Muscle layer of duodenum (tissue), 2 donors: ENCODE measurements at regions not wholly inside any gene's neighbourhood (a gene's known extent, or its start where the extent isn't known, plus 50 kb on each side); places are given as distances from the start of the nearest gene placed in this dataset.
"Not testable (repeated sequence)": the region's sequence is repeated elsewhere in the genome, so short reads cannot be mapped to it uniquely, and the experiment has no call there.

Experiments used
- H3K27ac ChIP-seq: one replicate; pipeline ENCODE4 v1.7.0; 2013; ENCODE audit warnings: mild to moderate bottlenecking, low read length
- H3K27me3 ChIP-seq: one replicate; pipeline ENCODE4 v1.7.0; 2013; ENCODE audit warnings: low read depth, mild to moderate bottlenecking, control low read depth, low read length
- H3K36me3 ChIP-seq, 2 donors: one replicate each; pipeline ENCODE4 v1.7.0; 2013; ENCODE audit warnings: low read length in 2 of 2, control low read depth in 1 of 2, mild to moderate bottlenecking in 1 of 2; ENCODE audit not compliant: insufficient read depth in 2 of 2, control insufficient read depth in 1 of 2
- H3K4me1 ChIP-seq, 2 donors: one replicate each; pipeline ENCODE4 v1.7.0; 2013; ENCODE audit warnings: low read length in 2 of 2, mild to moderate bottlenecking in 2 of 2, control low read depth in 1 of 2, moderate library complexity in 1 of 2; ENCODE audit not compliant: insufficient read depth in 2 of 2, control insufficient read depth in 1 of 2
- H3K4me3 ChIP-seq, 2 donors: one replicate each; pipeline ENCODE4 v1.7.0; 2013; ENCODE audit warnings: low read length in 2 of 2, low read depth in 1 of 2, mild to moderate bottlenecking in 1 of 2
- H3K9me3 ChIP-seq, 2 donors: one replicate each; pipeline ENCODE4 v1.7.0; 2013; ENCODE audit warnings: low read length in 2 of 2, control low read depth in 1 of 2, mild to moderate bottlenecking in 1 of 2; ENCODE audit not compliant: control insufficient read depth in 1 of 2
- donor health status: healthy.

- H3K9me3 ChIP-seq, H3K4me3 ChIP-seq, H3K27me3 ChIP-seq, H3K4me1 ChIP-seq, H3K27ac ChIP-seq, H3K36me3 ChIP-seq: not testable (repeated sequence)
Measured at GRCh38 chr15:20291616-20292015, 250.0 kb downstream of the GOLGA6L6 start.

GRCh38 chr15:20290606-20291005 is 251.0 kb downstream of the GOLGA6L6 start:
- not testable (repeated sequence) for H3K9me3 ChIP-seq, H3K27me3 ChIP-seq, H3K27ac ChIP-seq, H3K4me3 ChIP-seq, H3K4me1 ChIP-seq, H3K36me3 ChIP-seq

DNA sequence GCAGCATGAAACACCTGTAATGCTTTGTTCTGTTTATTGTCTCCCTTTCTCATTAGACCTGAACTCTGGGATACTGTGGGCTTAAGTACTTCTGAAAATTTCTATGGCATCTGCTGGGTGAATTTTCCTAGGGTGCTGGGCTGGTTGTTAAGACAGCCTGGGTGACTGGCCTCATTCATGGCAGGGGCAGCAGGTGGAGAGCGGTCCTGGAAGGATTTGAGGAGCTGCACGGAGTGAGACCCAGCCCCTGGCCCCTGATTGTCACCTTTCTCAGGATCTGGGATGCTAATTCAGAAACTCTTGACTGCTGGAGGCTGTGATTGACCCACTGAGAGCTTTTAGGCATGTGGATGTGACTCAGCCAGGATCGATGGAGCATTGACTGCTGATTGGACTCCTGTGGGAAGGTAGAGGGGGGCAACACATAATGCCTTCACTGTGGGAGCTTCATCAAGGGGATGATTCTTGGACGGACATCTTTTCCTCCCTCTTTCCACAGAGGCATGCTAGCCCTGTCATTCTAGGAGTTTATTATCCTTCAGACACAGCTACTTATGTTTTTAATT is 252.0 kb downstream of the GOLGA6L6 start:
- not testable (repeated sequence) for H3K27ac ChIP-seq, H3K27me3 ChIP-seq, H3K4me1 ChIP-seq, H3K4me3 ChIP-seq, H3K36me3 ChIP-seq, H3K9me3 ChIP-seq

DNA sequence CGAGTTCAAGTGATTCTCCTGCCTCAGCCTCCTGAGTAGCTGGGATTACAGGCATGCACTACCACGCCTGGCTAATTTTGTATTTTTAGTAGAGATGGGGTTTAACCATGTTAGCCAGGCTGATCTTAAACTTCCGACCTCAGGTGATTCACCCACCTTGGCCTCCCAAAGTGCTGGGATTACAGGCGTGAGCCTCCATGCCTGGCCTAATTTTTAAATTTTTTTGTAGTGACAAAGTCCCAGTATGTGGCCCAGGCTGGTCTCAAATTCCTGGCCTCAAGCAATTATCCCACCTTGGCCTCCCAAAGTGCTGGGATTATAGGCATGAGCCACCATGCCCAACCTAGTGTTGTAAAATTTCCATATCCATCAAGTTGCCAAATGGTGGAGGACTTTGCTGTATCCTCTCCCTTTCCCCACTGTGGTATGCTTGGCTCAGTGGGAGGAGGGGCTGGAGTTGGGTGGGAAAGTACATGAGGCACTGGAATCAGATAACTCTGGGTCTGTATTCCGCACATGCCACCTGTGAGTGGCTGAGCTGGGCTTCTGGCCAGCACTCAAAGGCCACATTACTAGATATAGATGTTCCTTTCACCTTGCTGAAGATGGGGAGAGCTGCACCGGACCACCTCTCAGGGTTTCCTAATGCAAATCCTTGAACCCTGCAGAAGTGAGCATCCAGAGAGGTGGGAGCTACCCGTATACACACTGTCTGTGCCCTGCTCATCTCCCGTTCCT is 252.6 kb downstream of the GOLGA6L6 start:
- H3K9me3 ChIP-seq, H3K27me3 ChIP-seq, H3K4me1 ChIP-seq: not testable (repeated sequence)

DNA sequence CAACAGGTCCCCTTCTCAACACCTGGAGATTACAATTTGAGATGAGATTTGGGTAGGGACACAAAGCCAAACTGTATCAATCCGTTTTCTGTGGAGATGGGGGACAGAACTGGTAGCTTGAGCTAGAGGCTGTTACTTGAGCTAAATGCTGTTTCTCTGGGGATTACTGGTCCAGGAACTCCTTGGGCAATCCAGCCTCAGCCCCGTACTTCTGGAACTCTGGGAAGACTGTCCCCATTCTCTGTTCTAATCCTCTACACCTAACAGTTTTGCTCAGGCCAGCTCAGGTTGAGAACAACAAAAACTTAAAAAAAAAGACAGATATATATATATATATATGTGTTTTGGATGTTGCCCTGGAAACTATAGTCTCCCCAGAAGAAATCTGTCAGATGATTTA is 255.0 kb downstream of the GOLGA6L6 start:
- H3K4me1 ChIP-seq, H3K36me3 ChIP-seq, H3K27me3 ChIP-seq, H3K4me3 ChIP-seq, H3K9me3 ChIP-seq, H3K27ac ChIP-seq: not testable (repeated sequence)

More for the DNA sequence above, 252.6 kb downstream of the GOLGA6L6 start:
- H3K36me3 ChIP-seq, H3K27ac ChIP-seq, H3K4me3 ChIP-seq: not testable (repeated sequence)

DNA sequence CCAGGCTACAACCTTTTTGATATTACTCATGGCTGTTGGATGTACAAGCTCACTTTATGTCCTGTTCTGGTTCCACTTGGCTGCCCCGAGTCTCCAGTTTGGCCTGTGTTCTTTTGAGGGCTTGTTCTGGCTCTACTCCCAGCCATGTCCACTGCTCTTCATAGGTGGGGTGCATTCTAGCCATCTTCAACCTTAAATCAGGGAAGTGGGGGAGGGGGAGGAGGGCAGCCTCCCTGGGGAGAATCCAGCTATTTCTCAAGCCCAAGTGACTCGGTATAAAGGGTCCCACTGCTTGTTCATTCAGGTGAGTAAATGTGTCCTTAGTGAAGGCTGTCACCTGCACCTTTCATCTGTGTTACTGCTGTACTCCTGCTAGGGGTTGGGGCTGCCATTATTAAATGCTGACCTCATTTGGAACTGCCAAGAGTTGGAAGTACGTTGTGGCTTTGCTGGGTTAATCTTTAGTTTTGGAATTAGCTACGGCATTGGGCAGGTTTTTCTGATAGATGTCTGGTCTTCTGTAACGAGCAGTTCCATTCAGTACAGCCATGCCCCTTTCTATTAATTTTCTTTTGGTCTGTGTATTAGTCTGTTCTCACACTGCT is 255.8 kb downstream of the GOLGA6L6 start:
- H3K27me3 ChIP-seq, H3K9me3 ChIP-seq, H3K36me3 ChIP-seq, H3K4me1 ChIP-seq, H3K4me3 ChIP-seq, H3K27ac ChIP-seq: not testable (repeated sequence)

- not testable (repeated sequence) for H3K4me1 ChIP-seq, H3K27ac ChIP-seq, H3K27me3 ChIP-seq, H3K4me3 ChIP-seq, H3K36me3 ChIP-seq
- peaks cover 0 to 11% of the 10 kb centered on the region in 2 donors for H3K9me3 ChIP-seq
Measured at GRCh38 chr15:20284891-20285535, 256.6 kb downstream of the GOLGA6L6 start.

DNA sequence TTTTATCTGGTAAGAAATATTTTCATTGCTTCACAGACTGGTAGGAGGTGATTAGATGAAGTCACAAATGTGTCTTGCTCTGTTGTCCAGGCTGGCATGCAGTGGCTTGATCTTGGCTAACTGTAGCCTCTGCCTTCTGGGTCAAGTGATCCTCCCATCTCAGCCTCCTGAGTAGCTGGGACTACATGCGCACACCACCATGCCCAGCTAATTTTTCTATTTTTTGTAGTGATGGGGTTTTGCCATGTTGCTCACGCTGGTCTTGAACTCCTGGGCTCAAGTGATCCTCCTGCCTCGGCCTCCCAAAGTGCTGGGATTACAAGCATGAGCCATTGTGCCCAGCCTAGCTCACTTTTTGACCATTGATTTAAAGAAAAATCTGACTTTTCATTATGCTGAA is 257.9 kb downstream of the GOLGA6L6 start:
- not testable (repeated sequence) for H3K27me3 ChIP-seq, H3K27ac ChIP-seq, H3K4me3 ChIP-seq, H3K36me3 ChIP-seq, H3K4me1 ChIP-seq
- H3K9me3 ChIP-seq: peaks cover 0 to 12% of the 10 kb centered on the region in 2 donors

DNA sequence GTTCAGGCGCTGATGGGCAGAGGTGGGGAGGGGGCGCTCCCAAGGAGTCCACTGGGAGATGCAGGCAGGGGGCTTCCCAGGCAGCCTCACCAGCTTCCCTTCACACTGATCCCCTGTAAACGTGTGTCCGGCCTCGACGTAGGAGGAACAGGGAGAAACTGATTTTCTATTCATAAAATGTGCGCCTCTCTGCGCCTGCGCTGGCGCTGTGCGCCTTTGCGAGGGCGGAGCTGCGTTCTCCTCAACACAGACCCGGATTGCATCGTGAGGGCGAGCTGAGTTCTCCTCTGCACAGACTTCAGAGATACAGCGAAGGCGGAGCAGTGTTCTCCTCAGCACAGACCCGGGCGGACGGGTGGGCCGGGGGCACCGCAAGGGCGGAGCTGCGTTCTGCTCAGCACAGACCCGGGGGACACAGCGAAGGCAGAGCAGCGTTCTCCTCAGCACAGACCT is 259.1 kb downstream of the GOLGA6L6 start:
- H3K27ac ChIP-seq, H3K4me1 ChIP-seq, H3K4me3 ChIP-seq, H3K27me3 ChIP-seq, H3K36me3 ChIP-seq: not testable (repeated sequence)
- peaks cover 0 to 12% of the 10 kb centered on the region in 2 donors for H3K9me3 ChIP-seq

- not testable (repeated sequence) for H3K27ac ChIP-seq, H3K4me1 ChIP-seq, H3K36me3 ChIP-seq, H3K4me3 ChIP-seq, H3K27me3 ChIP-seq
- peaks cover 0 to 16% of the 10 kb centered on the region in 2 donors for H3K9me3 ChIP-seq
Measured at GRCh38 chr15:20281567-20282275, 259.9 kb downstream of the GOLGA6L6 start.

DNA sequence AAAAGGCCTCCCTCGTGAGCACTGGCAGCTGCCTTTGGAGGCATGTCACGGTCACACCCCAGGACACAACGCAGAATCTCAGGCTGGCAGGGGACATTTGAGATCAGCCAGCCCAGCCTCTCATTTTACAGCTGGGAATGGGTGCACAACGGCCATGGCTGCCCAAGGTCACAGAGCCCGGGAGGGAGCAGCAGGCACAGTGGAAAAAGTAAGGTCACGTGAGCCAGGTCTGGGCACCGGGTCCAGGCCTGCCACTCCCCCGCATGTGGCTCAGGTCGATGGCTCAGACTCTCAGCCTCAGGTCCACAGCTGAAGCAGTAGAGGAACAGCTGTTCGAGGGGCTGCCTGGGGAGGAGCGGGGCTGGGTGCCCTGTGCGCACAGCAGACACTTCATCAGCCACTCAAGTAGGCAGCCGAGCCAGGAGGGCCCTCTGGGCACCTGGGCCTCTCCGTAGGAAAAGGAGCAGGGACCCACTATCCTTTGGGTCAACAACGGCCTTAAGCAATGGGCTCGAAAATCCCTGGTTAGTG is 260.6 kb downstream of the GOLGA6L6 start:
- H3K4me3 ChIP-seq: no peak overlapping the region
- H3K27me3 ChIP-seq: no peaks in the 10 kb centered on the region
- H3K4me1 ChIP-seq: no peaks in the 10 kb centered on the region
- H3K9me3 ChIP-seq: peaks cover 0 to 19% of the 10 kb centered on the region in 2 donors
- H3K36me3 ChIP-seq: no peaks in the 10 kb centered on the region
- H3K27ac ChIP-seq: no peak overlapping the region
